ENCODE measurements at regions not wholly inside any gene's neighbourhood (a gene's known extent, or its start where the extent isn't known, plus 50 kb on each side); places are given as distances from the start of the nearest gene placed in this dataset.

GRCh38 chr12:45553204-45553603, 176.3 kb upstream of the ARID2 start:
- no peak for DNase-seq

- no peak for DNase-seq
Observed at GRCh38 chr12:45557016-45557415, 172.5 kb upstream of the ARID2 start.

- DNase-seq, result no peak
Observed at GRCh38 chr12:45558353-45558752, 171.2 kb upstream of the ARID2 start.

GRCh38 chr12:45559537-45559936, 170.0 kb upstream of the ARID2 start:
- DNase-seq, result no peak

GRCh38 chr12:45560689-45561088, 168.8 kb upstream of the ARID2 start:
- no peak for DNase-seq

- no peak for DNase-seq
Observed at GRCh38 chr12:45561488-45561887, 168.0 kb upstream of the ARID2 start.

- no peak for DNase-seq
Observed at GRCh38 chr12:45565590-45565989, 163.9 kb upstream of the ARID2 start.

GRCh38 chr12:45566257-45566656, 163.2 kb upstream of the ARID2 start:
- DNase-seq, result no peak

GRCh38 chr12:45568808-45569207, 160.7 kb upstream of the ARID2 start:
- no peak for DNase-seq

GRCh38 chr12:45570501-45570900, 159.0 kb upstream of the ARID2 start:
- DNase-seq, result no peak

- no peak for DNase-seq
Observed at GRCh38 chr12:45572114-45572513, 157.4 kb upstream of the ARID2 start.

- DNase-seq, result no peak
Observed at GRCh38 chr12:45575417-45575816, 154.1 kb upstream of the ARID2 start.

GRCh38 chr12:45575823-45576475, 153.6 kb upstream of the ARID2 start:
- DNase-seq, result no peak

GRCh38 chr12:45577844-45578399, 151.6 kb upstream of the ARID2 start:
- no peak for DNase-seq

- DNase-seq, result no peak
Observed at GRCh38 chr12:45580356-45580969, 149.0 kb upstream of the ARID2 start.

- DNase-seq, result no peak
Observed at GRCh38 chr12:45581112-45581511, 148.4 kb upstream of the ARID2 start.

- no peak for DNase-seq
Observed at GRCh38 chr12:45582536-45582935, 147.0 kb upstream of the ARID2 start.

- DNase-seq, result no peak
Observed at GRCh38 chr12:45582986-45583659, 146.4 kb upstream of the ARID2 start.

- no peak for DNase-seq
Observed at GRCh38 chr12:45584336-45584735, 145.2 kb upstream of the ARID2 start.

GRCh38 chr12:45585522-45586230, 143.8 kb upstream of the ARID2 start:
- no peak for DNase-seq

- DNase-seq, result no peak
Observed at GRCh38 chr12:45586486-45586885, 143.0 kb upstream of the ARID2 start.

- no peak for DNase-seq
Observed at GRCh38 chr12:45587012-45587411, 142.5 kb upstream of the ARID2 start.

- no peak for DNase-seq
Observed at GRCh38 chr12:45587877-45588533, 141.5 kb upstream of the ARID2 start.

Data from right hindlimb (tissue), 1 donor.